GM21528 (cell line): ENCODE measurements at regions not wholly inside any gene's neighbourhood (a gene's known extent, or its start where the extent isn't known, plus 50 kb on each side); places are given as distances from the start of the nearest gene placed in this dataset.

ENCODE experiments used
- ATAC-seq: cut with Tn5 transposase; IDR thresholded peaks from one replicate; pipeline ENCODE4 v1.9.1; 2021; ENCODE audit warnings: mild to moderate bottlenecking, moderate library complexity; ENCODE audit not compliant: unreplicated experiment, low FRiP score

GRCh38 chr6:20312606-20313005, 89.1 kb upstream of the E2F3 start:
- no peak for ATAC-seq

- ATAC-seq = no peak
Measured at GRCh38 chr6:20313051-20313450, 88.6 kb upstream of the E2F3 start.

GRCh38 chr6:20313960-20314530, 87.6 kb upstream of the E2F3 start:
- no peak for ATAC-seq

- no peak for ATAC-seq
Measured at GRCh38 chr6:20314866-20315845, 86.5 kb upstream of the E2F3 start.

- no peak for ATAC-seq
Measured at GRCh38 chr6:20317430-20317829, 84.2 kb upstream of the E2F3 start.

- ATAC-seq = no peak
Measured at GRCh38 chr6:20318851-20319387, 82.8 kb upstream of the E2F3 start.

- peak; percentile 99 for ATAC-seq
Measured at GRCh38 chr6:20319520-20320357, 81.9 kb upstream of the E2F3 start.

- ATAC-seq = no peak
Measured at GRCh38 chr6:20325641-20326421, 75.8 kb upstream of the E2F3 start.

- ATAC-seq = no peak
Measured at GRCh38 chr6:20326422-20326728, 75.3 kb upstream of the E2F3 start.

GRCh38 chr6:20327141-20327540, 74.5 kb upstream of the E2F3 start:
- ATAC-seq = no peak

GRCh38 chr6:20328266-20328923, 73.3 kb upstream of the E2F3 start:
- ATAC-seq = no peak

- no peak for ATAC-seq
Measured at GRCh38 chr6:20328924-20329300, 72.8 kb upstream of the E2F3 start.

- ATAC-seq = no peak
Measured at GRCh38 chr6:20331042-20331441, 70.6 kb upstream of the E2F3 start.

- no peak for ATAC-seq
Measured at GRCh38 chr6:20331625-20332024, 70.1 kb upstream of the E2F3 start.

- no peak for ATAC-seq
Measured at GRCh38 chr6:20332441-20333006, 69.2 kb upstream of the E2F3 start.

- no peak for ATAC-seq
Measured at GRCh38 chr6:20333721-20334269, 67.9 kb upstream of the E2F3 start.

GRCh38 chr6:20334334-20334733, 67.3 kb upstream of the E2F3 start:
- ATAC-seq = no peak

- no peak for ATAC-seq
Measured at GRCh38 chr6:20334962-20335361, 66.7 kb upstream of the E2F3 start.

GRCh38 chr6:20335872-20336271, 65.8 kb upstream of the E2F3 start:
- no peak for ATAC-seq
